CD14-positive monocyte (primary cell): ENCODE measurements at regions not wholly inside any gene's neighbourhood (a gene's known extent, or its start where the extent isn't known, plus 50 kb on each side); places are given as distances from the start of the nearest gene placed in this dataset.

Experiments used
- DNase-seq, 3 donors: peaks; one replicate each; pipeline ENCODE4 v3.0.0-alpha.2; 2011 to 2022
- H2AFZ ChIP-seq: 2 replicates; pipeline ENCODE4 v1.6.0; 2012; ENCODE audit warnings: mild to moderate bottlenecking, low read depth, low read length, inconsistent platforms; ENCODE audit not compliant: insufficient read depth, poor library complexity, severe bottlenecking
- H3K27ac ChIP-seq, 2 donors: 1 replicate in 1 of 2; 2 replicates in 1 of 2; pipeline ENCODE4 v1.5.1; 2012 to 2013; ENCODE audit warnings: low read length in 2 of 2, control low read depth in 1 of 2, inconsistent platforms in 1 of 2, low read depth in 1 of 2, mild to moderate bottlenecking in 1 of 2
- H3K27me3 ChIP-seq, 2 donors: one replicate each; pipeline versions ENCODE4 v1.6.0 to v1.6.1; 2011 to 2013; ENCODE audit warnings: low read length in 2 of 2; ENCODE audit not compliant: control insufficient read depth in 2 of 2, insufficient read depth in 2 of 2
- H3K36me3 ChIP-seq, 2 donors: replicated peaks in 1 of 2; 1 replicate in 1 of 2; 2 replicates in 1 of 2; pipeline versions ENCODE4 v1.5.1 to v1.6.1; 2012 to 2013; ENCODE audit warnings: low read length in 2 of 2, control low read depth in 1 of 2, inconsistent platforms in 1 of 2, mild to moderate bottlenecking in 1 of 2; ENCODE audit not compliant: insufficient read depth in 2 of 2, control insufficient read depth in 1 of 2
- H3K4me1 ChIP-seq, 2 donors: 1 replicate in 1 of 2; 2 replicates in 1 of 2; pipeline versions ENCODE4 v1.5.1 to v1.6.1; 2012 to 2013; ENCODE audit warnings: low read length in 2 of 2, control low read depth in 1 of 2, inconsistent platforms in 1 of 2, mild to moderate bottlenecking in 1 of 2, moderate library complexity in 1 of 2; ENCODE audit not compliant: insufficient read depth in 2 of 2, control insufficient read depth in 1 of 2
- H3K4me2 ChIP-seq: replicated peaks from 2 replicates; pipeline ENCODE3; 2012; ENCODE audit warnings: low read length, moderate library complexity, mild to moderate bottlenecking; ENCODE audit not compliant: poor library complexity, severe bottlenecking; ENCODE audit errors: extremely low read depth
- H3K4me3 ChIP-seq, 3 experiments: fragments of 200-600 bp in 1 of 3; sonication (generic) in 1 of 3; replicated peaks in 1 of 3; 1 replicate in 2 of 3; 2 replicates in 1 of 3; pipeline ENCODE4 v1.5.1; 2011 to 2013; ENCODE audit warnings: low read length in 3 of 3, mild to moderate bottlenecking in 3 of 3, control low read depth in 2 of 3, low read depth in 2 of 3, inconsistent platforms in 1 of 3, moderate library complexity in 1 of 3
- H3K79me2 ChIP-seq: 2 replicates; pipeline ENCODE4 v1.6.0; 2012; ENCODE audit warnings: mild to moderate bottlenecking, control low read depth, inconsistent platforms, low read length, moderate library complexity; ENCODE audit not compliant: insufficient read depth
- H3K9ac ChIP-seq: 2 replicates; pipeline ENCODE4 v1.6.0; 2017; ENCODE audit warnings: low read length, mild to moderate bottlenecking; ENCODE audit not compliant: insufficient read depth, poor library complexity, severe bottlenecking
- H3K9me3 ChIP-seq, 2 donors: replicated peaks in 1 of 2; 1 replicate in 1 of 2; 2 replicates in 1 of 2; pipeline versions ENCODE4 v1.5.1 to v1.6.1; 2012 to 2013; ENCODE audit warnings: low read length in 2 of 2, control low read depth in 1 of 2; ENCODE audit not compliant: control insufficient read depth in 1 of 2, insufficient read depth in 1 of 2
- H4K20me1 ChIP-seq: 2 replicates; pipeline ENCODE4 v1.6.0; 2012; ENCODE audit warnings: mild to moderate bottlenecking, low read length, control low read depth, moderate library complexity; ENCODE audit not compliant: insufficient read depth
- H3K27ac Mint-ChIP-seq, 7 donors: one replicate each; pipeline ENCODE4 v1.8.0; 2020; ENCODE audit warnings: mild to moderate bottlenecking in 7 of 7, mixed read lengths in 7 of 7, moderate library complexity in 6 of 7, inconsistent platforms in 2 of 7
- H3K27me3 Mint-ChIP-seq, 3 donors: one replicate each; pipeline ENCODE4 v1.8.0; 2021 to 2022; ENCODE audit warnings: low read depth in 3 of 3, mild to moderate bottlenecking in 3 of 3, mixed read lengths in 3 of 3, moderate library complexity in 3 of 3, inconsistent platforms in 1 of 3
- H3K36me3 Mint-ChIP-seq, 2 donors: one replicate each; pipeline ENCODE4 v1.8.0; 2020; ENCODE audit warnings: mixed read lengths in 2 of 2, inconsistent platforms in 1 of 2, mild to moderate bottlenecking in 1 of 2
- H3K4me1 Mint-ChIP-seq: one replicate; pipeline ENCODE4 v1.8.0; 2020; ENCODE audit warnings: mild to moderate bottlenecking, mixed read lengths
- H3K4me3 Mint-ChIP-seq, 2 donors: one replicate each; pipeline ENCODE4 v1.8.0; 2020; ENCODE audit warnings: mild to moderate bottlenecking in 2 of 2, mixed read lengths in 2 of 2, moderate library complexity in 1 of 2
- H3K9me3 Mint-ChIP-seq, 7 donors: one replicate each; pipeline ENCODE4 v1.8.0; 2020 to 2022; ENCODE audit warnings: mixed read lengths in 7 of 7, mild to moderate bottlenecking in 6 of 7, moderate library complexity in 6 of 7, inconsistent platforms in 2 of 7
- CTCF ChIP-seq: fragments of 200-600 bp; IDR thresholded peaks from one replicate; pipeline ENCODE4 v1.8.0; 2022; ENCODE audit warnings: antibody characterized with exemption, mild to moderate bottlenecking
- WGBS: methylation state at CpG from one replicate; pipeline ENCODE4 v1.1.5; 2013; ENCODE audit warnings: missing lambda C conversion rate; ENCODE audit not compliant: insufficient coverage; 5-methylcytosine and 5-hydroxymethylcytosine counted together
- intact Hi-C, 2 donors: fragments of 100-400 bp; cut with micrococcal nuclease; formaldehyde crosslinking; loops; one replicate each; pipeline versions ENCODE4 v1.15.0 to v1.15.1; 2023

- H3K27me3 ChIP-seq = no peaks in the 10 kb centered on the region
- Mint-ChIP-seq H3K27me3 (no peaks in the 10 kb centered on the region), H3K36me3 (no peaks in the 10 kb centered on the region), H3K4me3 (no peak overlapping the region), H3K27ac (no peak overlapping the region), H3K9me3 (peaks cover 0 to 13% (median 0%) of the 10 kb centered on the region in 7 donors), H3K4me1 (peaks cover 2% of the 10 kb centered on the region)
- H3K79me2 ChIP-seq = no peaks in the 10 kb centered on the region
- no peaks in the 10 kb centered on the region for H3K36me3 ChIP-seq
- intact Hi-C loops = no loop called here
- H3K4me2 ChIP-seq = no peak overlapping the region
- no peak for TF ChIP-seq CTCF
- no peaks in the 10 kb centered on the region for H3K4me1 ChIP-seq
- WGBS = no CpG with 5 or more reads among the region's 2 CpGs
- no peak overlapping the region for H2AFZ ChIP-seq
- H3K4me3 ChIP-seq = no peak overlapping the region
- H4K20me1 ChIP-seq = no peaks in the 10 kb centered on the region
- H3K27ac ChIP-seq = no peak overlapping the region
- H3K9ac ChIP-seq = no peak overlapping the region
- DNase-seq = no peak
- H3K9me3 ChIP-seq = peaks cover 0 to 5% of the 10 kb centered on the region in 2 donors
Observed at GRCh38 chr6:23306251-23306950, 737.0 kb downstream of the HDGFL1 start.

- H3K4me1 ChIP-seq = no peaks in the 10 kb centered on the region
- TF ChIP-seq CTCF = no peak
- H3K4me1 Mint-ChIP-seq = peaks cover under 1% of the 10 kb centered on the region
- DNase-seq = no peak
- no peaks in the 10 kb centered on the region for H3K36me3 ChIP-seq
- peaks cover 0 to 5% of the 10 kb centered on the region in 2 donors for H3K9me3 ChIP-seq
- no peaks in the 10 kb centered on the region for H3K79me2 ChIP-seq
- H3K27me3 ChIP-seq = no peaks in the 10 kb centered on the region
- peaks cover 0 to 13% (median 3%) of the 10 kb centered on the region in 7 donors for H3K9me3 Mint-ChIP-seq
- intact Hi-C loops = no loop called here
- no peak overlapping the region for H3K27ac ChIP-seq
- H2AFZ ChIP-seq = no peak overlapping the region
- no peaks in the 10 kb centered on the region for H4K20me1 ChIP-seq
- H3K9ac ChIP-seq = no peak overlapping the region
- no peak overlapping the region for H3K27ac Mint-ChIP-seq
- H3K4me3 Mint-ChIP-seq = no peak overlapping the region
- no CpG with 5 or more reads among the region's 4 CpGs for WGBS
- H3K36me3 Mint-ChIP-seq = no peaks in the 10 kb centered on the region
- H3K4me3 ChIP-seq = no peak overlapping the region
- H3K4me2 ChIP-seq = no peak overlapping the region
- no peaks in the 10 kb centered on the region for H3K27me3 Mint-ChIP-seq
Observed at GRCh38 chr6:23307516-23307915, 738.1 kb downstream of the HDGFL1 start.
